Mesenchymal stem cell (in vitro differentiated cells and primary cell): ENCODE measurements at regions not wholly inside any gene's neighbourhood (a gene's known extent, or its start where the extent isn't known, plus 50 kb on each side); places are given as distances from the start of the nearest gene placed in this dataset.

Source experiments
- DNase-seq: peaks from one replicate; pipeline ENCODE4 v3.0.0-alpha.2; 2013
- H2AFZ ChIP-seq: one replicate; pipeline ENCODE4 v1.6.1; 2013; ENCODE audit warnings: low read depth, mild to moderate bottlenecking, control low read depth, inconsistent platforms, low read length, moderate library complexity
- H2AK5ac ChIP-seq: 2 replicates; pipeline ENCODE4 v1.6.1; 2013; ENCODE audit warnings: low read length, moderate library complexity, mild to moderate bottlenecking, inconsistent platforms; ENCODE audit not compliant: severe bottlenecking
- H2BK120ac ChIP-seq: one replicate; pipeline ENCODE4 v1.6.1; 2013; ENCODE audit warnings: low read depth, mild to moderate bottlenecking, inconsistent platforms, low read length, moderate library complexity
- H2BK12ac ChIP-seq, 2 experiments: one replicate each; pipeline ENCODE4 v1.6.1; 2013; ENCODE audit warnings: inconsistent platforms in 2 of 2, low read length in 2 of 2, mild to moderate bottlenecking in 2 of 2, moderate library complexity in 2 of 2, control low read depth in 1 of 2
- H2BK15ac ChIP-seq: one replicate; pipeline ENCODE4 v1.6.1; 2013; ENCODE audit warnings: mild to moderate bottlenecking, low read depth, inconsistent platforms; ENCODE audit not compliant: poor library complexity, severe bottlenecking
- H2BK5ac ChIP-seq: 2 replicates; pipeline ENCODE4 v1.6.1; 2013; ENCODE audit warnings: low read depth, mild to moderate bottlenecking, low read length, control low read depth, inconsistent platforms; ENCODE audit not compliant: poor library complexity, severe bottlenecking
- H3K14ac ChIP-seq, 2 experiments: one replicate each; pipeline ENCODE4 v1.6.1; 2013; ENCODE audit warnings: inconsistent platforms in 2 of 2, low read length in 2 of 2, control low read depth in 1 of 2, mild to moderate bottlenecking in 1 of 2, moderate library complexity in 1 of 2
- H3K18ac ChIP-seq, 2 experiments: one replicate each; pipeline ENCODE4 v1.6.1; 2013; ENCODE audit warnings: inconsistent platforms in 2 of 2, low read length in 2 of 2, control low read depth in 1 of 2, low read depth in 1 of 2, mild to moderate bottlenecking in 1 of 2
- H3K23ac ChIP-seq, 2 experiments: one replicate each; pipeline ENCODE4 v1.6.1; 2013; ENCODE audit warnings: inconsistent platforms in 2 of 2, low read length in 2 of 2, mild to moderate bottlenecking in 2 of 2, moderate library complexity in 2 of 2, control low read depth in 1 of 2
- H3K27ac ChIP-seq: 2 replicates; pipeline ENCODE4 v1.5.1; 2013; ENCODE audit warnings: mild to moderate bottlenecking, moderate library complexity, low read length, control low read depth, inconsistent platforms; ENCODE audit not compliant: poor library complexity, severe bottlenecking
- H3K27me3 ChIP-seq, 2 experiments: 2 replicates each; pipeline versions ENCODE4 v1.6.1 to v1.7.0; 2013; ENCODE audit warnings: low read length in 2 of 2, mild to moderate bottlenecking in 2 of 2, moderate library complexity in 2 of 2, control low read depth in 1 of 2, inconsistent platforms in 1 of 2; ENCODE audit not compliant: control insufficient read depth in 1 of 2, insufficient read depth in 1 of 2
- H3K36me3 ChIP-seq, 2 experiments: 2 replicates each; pipeline versions ENCODE4 v1.6.1 to v1.7.0; 2013; ENCODE audit warnings: low read length in 2 of 2, control low read depth in 1 of 2, inconsistent platforms in 1 of 2, low read depth in 1 of 2, mild to moderate bottlenecking in 1 of 2; ENCODE audit not compliant: insufficient read depth in 2 of 2, control insufficient read depth in 1 of 2
- H3K4ac ChIP-seq, 2 experiments: one replicate each; pipeline ENCODE4 v1.6.1; 2013; ENCODE audit warnings: inconsistent platforms in 2 of 2, low read length in 2 of 2, mild to moderate bottlenecking in 2 of 2, moderate library complexity in 2 of 2, control low read depth in 1 of 2, low read depth in 1 of 2
- H3K4me1 ChIP-seq: 2 replicates; pipeline ENCODE4 v1.6.1; 2013; ENCODE audit warnings: low read depth, low read length, control low read depth; ENCODE audit not compliant: control insufficient read depth, insufficient read depth
- H3K4me2 ChIP-seq: 2 replicates; pipeline ENCODE4 v1.6.1; 2013; ENCODE audit warnings: low read length, mild to moderate bottlenecking, inconsistent platforms; ENCODE audit not compliant: poor library complexity, severe bottlenecking
- H3K4me3 ChIP-seq, 2 experiments: 2 replicates each; pipeline versions ENCODE4 v1.5.1 to v1.7.0; 2013; ENCODE audit warnings: low read length in 2 of 2, mild to moderate bottlenecking in 2 of 2, control low read depth in 1 of 2, low read depth in 1 of 2; ENCODE audit not compliant: insufficient read depth in 1 of 2
- H3K79me1 ChIP-seq: replicated peaks from 2 replicates; pipeline ENCODE4 v1.6.1; 2013; ENCODE audit warnings: mild to moderate bottlenecking, control low read depth, low read length, inconsistent platforms; ENCODE audit not compliant: poor library complexity, severe bottlenecking
- H3K9ac ChIP-seq: 2 replicates; pipeline ENCODE4 v1.7.0; 2013; ENCODE audit warnings: mild to moderate bottlenecking, low read length, moderate library complexity
- H3K9me3 ChIP-seq: 2 replicates; pipeline ENCODE4 v1.7.0; 2013; ENCODE audit warnings: mild to moderate bottlenecking, low read length; ENCODE audit not compliant: control insufficient read depth
- H4K8ac ChIP-seq: one replicate; pipeline ENCODE4 v1.6.1; 2013; ENCODE audit warnings: inconsistent platforms, mild to moderate bottlenecking, low read length, moderate library complexity
- H4K91ac ChIP-seq: one replicate; pipeline ENCODE4 v1.6.1; 2013; ENCODE audit warnings: mild to moderate bottlenecking, low read length, inconsistent platforms
- WGBS: methylation state at CpG from one replicate; pipeline ENCODE4 v1.1.7; 2013; ENCODE audit warnings: mixed read lengths; 5-methylcytosine and 5-hydroxymethylcytosine counted together

DNA sequence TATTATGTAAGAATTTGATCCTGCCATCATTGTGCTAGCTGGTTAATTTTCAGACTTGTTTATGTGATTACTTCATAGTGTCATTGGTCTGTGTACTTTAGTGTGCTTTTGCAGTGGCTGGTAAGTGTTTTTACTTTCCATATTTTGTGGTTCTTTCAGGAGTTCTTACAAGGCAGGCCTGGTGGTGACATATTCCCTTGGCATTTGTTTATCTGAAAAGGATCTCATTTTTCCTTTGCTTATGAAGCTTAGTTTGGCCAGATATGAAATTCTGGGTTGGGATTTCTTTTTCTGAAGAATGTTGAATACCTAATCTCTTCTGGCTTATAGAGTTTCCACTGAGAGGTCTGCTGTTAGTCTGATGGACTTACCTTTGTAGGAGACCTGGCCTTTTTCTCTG, 72.8 kb upstream of the MC4R start:
- Histone ChIP-seq H3K23ac (no peak overlapping the region), H2AK5ac (no peak overlapping the region), H2BK120ac (no peak overlapping the region), H2BK5ac (no peak overlapping the region), H3K9ac (no peak overlapping the region), H3K4me2 (no peak overlapping the region), H2BK15ac (no peak overlapping the region), H4K8ac (no peak overlapping the region), H3K4ac (no peak overlapping the region), H3K4me3 (no peak overlapping the region), H3K27ac (no peak overlapping the region), H4K91ac (no peak overlapping the region), H3K36me3 (no peaks in the 10 kb centered on the region), H2AFZ (no peak overlapping the region), H3K4me1 (no peaks in the 10 kb centered on the region), H2BK12ac (no peak overlapping the region), H3K79me1 (no peaks in the 10 kb centered on the region), H3K14ac (no peak overlapping the region), H3K9me3 (no peaks in the 10 kb centered on the region), H3K18ac (no peak overlapping the region), H3K27me3 (no peaks in the 10 kb centered on the region)
- no peak for DNase-seq

- no peak overlapping the region for H2AFZ ChIP-seq
- no peak overlapping the region for H3K4ac ChIP-seq
- no peak overlapping the region for H3K4me2 ChIP-seq
- H3K79me1 ChIP-seq = no peaks in the 10 kb centered on the region
- no peak overlapping the region for H3K18ac ChIP-seq
- H3K36me3 ChIP-seq = no peaks in the 10 kb centered on the region
- no peaks in the 10 kb centered on the region for H3K4me1 ChIP-seq
- no peak overlapping the region for H4K8ac ChIP-seq
- H2BK12ac ChIP-seq = no peak overlapping the region
- DNase-seq = no peak
- no peak overlapping the region for H3K27ac ChIP-seq
- H2BK120ac ChIP-seq = no peak overlapping the region
- no peak overlapping the region for H3K14ac ChIP-seq
- no peak overlapping the region for H3K9ac ChIP-seq
- no peaks in the 10 kb centered on the region for H3K27me3 ChIP-seq
- H2BK5ac ChIP-seq = no peak overlapping the region
- WGBS = 87% methylated on average over 5 of the region's 5 CpGs
- no peak overlapping the region for H3K4me3 ChIP-seq
- no peak overlapping the region for H2BK15ac ChIP-seq
- H2AK5ac ChIP-seq = no peak overlapping the region
- H4K91ac ChIP-seq = no peak overlapping the region
- H3K23ac ChIP-seq = no peak overlapping the region
- H3K9me3 ChIP-seq = no peaks in the 10 kb centered on the region
Measured at GRCh38 chr18:60446821-60447220, 74.2 kb upstream of the MC4R start.

- Histone ChIP-seq H3K9me3 (no peaks in the 10 kb centered on the region), H2BK12ac (no peak overlapping the region), H3K4me2 (no peak overlapping the region), H3K27ac (no peak overlapping the region), H2BK5ac (no peak overlapping the region), H2AFZ (no peak overlapping the region), H3K4ac (no peak overlapping the region), H2AK5ac (no peak overlapping the region), H2BK120ac (no peak overlapping the region), H3K4me1 (no peaks in the 10 kb centered on the region), H4K8ac (no peak overlapping the region), H3K27me3 (no peaks in the 10 kb centered on the region), H3K4me3 (no peak overlapping the region), H3K9ac (no peak overlapping the region), H3K79me1 (no peaks in the 10 kb centered on the region), H4K91ac (no peak overlapping the region), H3K14ac (no peak overlapping the region), H3K18ac (no peak overlapping the region), H3K36me3 (no peaks in the 10 kb centered on the region), H2BK15ac (no peak overlapping the region), H3K23ac (no peak overlapping the region)
- no peak for DNase-seq
- 70% methylated on average over 3 of the region's 3 CpGs for WGBS
Measured at GRCh38 chr18:60448487-60449267, 76.1 kb upstream of the MC4R start.

DNA sequence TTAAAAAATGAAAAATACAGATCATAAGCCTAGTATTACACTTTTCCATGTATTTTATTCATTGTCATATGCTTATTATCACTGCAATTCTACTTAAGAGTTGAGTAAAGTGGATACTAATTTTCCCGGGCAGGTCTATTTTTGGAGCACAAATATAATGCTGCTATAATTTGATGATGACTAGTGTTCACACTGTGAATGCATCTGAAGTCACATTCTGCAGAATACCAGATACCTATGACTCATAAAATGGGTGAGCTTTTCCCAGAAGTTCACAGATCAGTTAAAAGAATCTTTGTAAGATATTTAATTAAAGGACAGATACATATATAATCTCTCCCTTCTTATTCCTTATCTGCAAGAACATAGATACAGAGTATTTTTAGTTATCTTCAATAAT, 79.8 kb upstream of the MC4R start:
- no peak overlapping the region for H3K9ac ChIP-seq
- no peaks in the 10 kb centered on the region for H3K36me3 ChIP-seq
- peak; percentile 1 for DNase-seq
- no peaks in the 10 kb centered on the region for H3K9me3 ChIP-seq
- no peak overlapping the region for H3K4ac ChIP-seq
- H3K23ac ChIP-seq = no peak overlapping the region
- H3K4me2 ChIP-seq = no peak overlapping the region
- H4K91ac ChIP-seq = no peak overlapping the region
- H2BK15ac ChIP-seq = no peak overlapping the region
- H4K8ac ChIP-seq = no peak overlapping the region
- H3K27ac ChIP-seq = no peak overlapping the region
- H3K79me1 ChIP-seq = no peaks in the 10 kb centered on the region
- no peak overlapping the region for H2BK12ac ChIP-seq
- H3K27me3 ChIP-seq = no peaks in the 10 kb centered on the region
- H2BK120ac ChIP-seq = no peak overlapping the region
- H3K18ac ChIP-seq = no peak overlapping the region
- H2BK5ac ChIP-seq = no peak overlapping the region
- no CpG with 5 or more reads among the region's 1 CpG for WGBS
- H3K4me1 ChIP-seq = no peaks in the 10 kb centered on the region
- H3K14ac ChIP-seq = no peak overlapping the region
- H2AK5ac ChIP-seq = no peak overlapping the region
- no peak overlapping the region for H3K4me3 ChIP-seq
- H2AFZ ChIP-seq = no peak overlapping the region
